ENCODE measurements at regions not wholly inside any gene's neighbourhood (a gene's known extent, or its start where the extent isn't known, plus 50 kb on each side); places are given as distances from the start of the nearest gene placed in this dataset.
"Not testable (repeated sequence)": the region's sequence is repeated elsewhere in the genome, so short reads cannot be mapped to it uniquely, and the experiment has no call there.

DNA sequence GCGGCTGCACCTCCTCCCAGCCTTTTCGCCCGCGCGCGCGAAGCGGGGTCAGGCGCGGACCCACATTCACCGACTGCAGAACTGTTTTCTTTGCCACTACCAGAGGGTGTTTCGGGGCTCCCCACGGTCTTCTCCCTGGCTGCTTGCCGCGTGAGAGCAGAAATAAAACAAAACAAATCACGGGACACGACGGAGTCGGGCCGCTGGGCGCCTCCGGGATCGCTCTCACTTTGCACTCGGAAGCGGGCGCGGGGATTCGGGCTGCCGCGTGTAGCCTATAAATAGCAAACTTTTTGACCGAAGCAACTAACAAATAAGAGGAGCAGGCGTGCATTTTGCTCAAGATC is 412.3 kb upstream of the ESRRG start:
- DNase-seq (no peak), ATAC-seq (ENCODE audit: low FRiP score) (no peak)
- H3K9me3 ChIP-seq (ENCODE audit: control insufficient read depth, low read length) = no peaks in the 10 kb centered on the region
- no peaks in the 10 kb centered on the region for H3K36me3 ChIP-seq (ENCODE audit: control insufficient read depth in 1 of 2, insufficient read depth in 2 of 2, low read length in 1 of 2)
- H3K27me3 ChIP-seq (ENCODE audit: control insufficient read depth in 1 of 2, insufficient read depth in 2 of 2, low read length in 1 of 2) = peaks cover 0 to 2% of the 10 kb centered on the region in 2 donors
- H3K4me3 ChIP-seq (ENCODE audit: low read length in 2 of 2) = peak overlapping the region; percentile 49 to 51
- H3K4me1 ChIP-seq (ENCODE audit: control insufficient read depth in 1 of 2, insufficient read depth in 2 of 2, low read length in 2 of 2) = no peaks in the 10 kb centered on the region
- intact Hi-C loops (cut with DNase I) = no loop called here
- WGBS, 2 donors = 0% methylated on average over 26 to 32 of the region's 32 CpGs
- H3K27ac ChIP-seq (ENCODE audit: low read depth in 1 of 2, low read length in 2 of 2) = no peak overlapping the region

- DNase-seq (no peak), ATAC-seq (ENCODE audit: low FRiP score) (no peak)
- H3K27ac ChIP-seq (ENCODE audit: low read depth in 1 of 2, low read length in 2 of 2) = no peak overlapping the region
- 1% methylated on average over 42 to 49 of the region's 49 CpGs for WGBS, 2 donors
- peak overlapping the region; percentile 49 to 51 for H3K4me3 ChIP-seq (ENCODE audit: low read length in 2 of 2)
- no peaks in the 10 kb centered on the region for H3K4me1 ChIP-seq (ENCODE audit: control insufficient read depth in 1 of 2, insufficient read depth in 2 of 2, low read length in 2 of 2)
- no peaks in the 10 kb centered on the region for H3K9me3 ChIP-seq (ENCODE audit: control insufficient read depth, low read length)
- peaks cover 0 to 2% of the 10 kb centered on the region in 2 donors for H3K27me3 ChIP-seq (ENCODE audit: control insufficient read depth in 1 of 2, insufficient read depth in 2 of 2, low read length in 1 of 2)
- H3K36me3 ChIP-seq (ENCODE audit: control insufficient read depth in 1 of 2, insufficient read depth in 2 of 2, low read length in 1 of 2) = no peaks in the 10 kb centered on the region
- intact Hi-C loops (cut with DNase I) = no loop called here
These were observed 411.8 kb upstream of the ESRRG start for GRCh38 chr1:217134857-217135568.

DNA sequence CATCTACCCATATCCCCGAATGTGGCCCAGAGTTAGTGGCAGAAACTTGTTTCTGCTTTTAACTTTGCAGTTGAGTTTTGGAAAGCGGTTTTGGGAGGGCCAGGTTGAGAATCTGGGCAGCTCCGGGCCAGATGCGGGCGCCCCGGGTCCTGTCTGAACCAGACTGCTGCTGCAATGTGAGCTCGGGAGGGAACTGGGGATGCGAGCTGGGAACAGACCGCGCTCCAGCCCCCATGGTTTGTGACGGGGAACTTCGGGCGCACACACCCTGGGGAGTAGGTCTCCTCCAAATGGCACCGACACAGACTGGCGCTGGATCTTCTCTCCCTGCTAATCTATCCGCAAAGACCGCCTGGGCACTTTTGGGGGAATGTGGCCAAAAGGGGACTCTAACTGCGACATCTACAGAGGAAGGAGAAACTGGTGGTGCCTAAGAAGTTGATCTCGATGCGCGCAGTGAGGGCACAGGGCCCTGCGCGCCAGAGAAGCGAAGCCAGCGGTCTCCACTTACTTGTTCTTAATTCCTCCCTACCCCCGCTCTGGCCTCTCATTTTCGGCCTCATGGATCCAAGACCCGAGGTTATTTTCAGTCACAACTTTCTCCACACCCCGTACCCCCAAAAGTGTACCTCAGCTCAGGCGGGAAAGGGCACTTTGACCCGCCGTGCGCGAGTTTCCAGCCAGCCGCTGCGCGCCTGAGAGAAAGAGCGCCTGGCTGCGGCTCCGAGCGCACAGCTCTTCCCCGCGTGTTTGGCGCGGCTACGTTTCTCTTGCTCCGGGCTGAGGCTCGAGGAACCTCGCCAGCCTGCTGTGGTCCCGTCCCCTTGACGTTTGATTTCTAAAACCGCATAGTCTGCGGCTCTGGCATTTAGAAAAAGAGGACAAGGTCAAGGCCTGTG is 411.0 kb upstream of the ESRRG start:
- Histone ChIP-seq H3K9me3 (ENCODE audit: control insufficient read depth, low read length) (no peaks in the 10 kb centered on the region), H3K4me3 (ENCODE audit: low read length in 2 of 2) (no peak overlapping the region), H3K27me3 (ENCODE audit: control insufficient read depth in 1 of 2, insufficient read depth in 2 of 2, low read length in 1 of 2) (peaks cover 0 to 2% of the 10 kb centered on the region in 2 donors), H3K4me1 (ENCODE audit: control insufficient read depth in 1 of 2, insufficient read depth in 2 of 2, low read length in 2 of 2) (no peaks in the 10 kb centered on the region), H3K27ac (ENCODE audit: low read depth in 1 of 2, low read length in 2 of 2) (no peak overlapping the region), H3K36me3 (ENCODE audit: control insufficient read depth in 1 of 2, insufficient read depth in 2 of 2, low read length in 1 of 2) (no peaks in the 10 kb centered on the region)
- 9 to 10% methylated on average over 53 of the region's 53 CpGs for WGBS, 2 donors
- intact Hi-C loops (cut with DNase I) = no loop called here
- ATAC-seq (ENCODE audit: low FRiP score) = no peak
- no peak for DNase-seq

DNA sequence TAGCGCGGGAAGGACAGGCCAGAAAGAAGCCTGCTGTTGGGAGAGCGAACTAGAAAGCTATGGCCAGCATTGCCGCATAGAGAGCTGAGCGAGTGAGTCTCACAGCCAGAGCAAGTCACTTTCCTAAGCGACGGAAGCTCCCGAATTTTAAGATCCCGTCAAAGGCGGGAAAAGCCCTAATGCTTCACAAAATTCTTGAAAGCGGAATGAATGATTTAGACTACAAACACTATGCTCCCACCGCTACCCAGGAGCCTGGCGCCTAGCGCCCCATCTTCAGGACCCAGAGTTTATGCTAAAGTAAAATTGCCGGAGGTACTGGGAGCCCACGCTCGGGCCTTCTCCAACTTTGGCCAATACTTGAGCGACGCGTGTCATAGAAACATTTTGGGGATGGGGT is 409.9 kb upstream of the ESRRG start:
- Histone ChIP-seq H3K27ac (ENCODE audit: low read depth in 1 of 2, low read length in 2 of 2) (no peak overlapping the region), H3K4me3 (ENCODE audit: low read length in 2 of 2) (no peak overlapping the region), H3K4me1 (ENCODE audit: control insufficient read depth in 1 of 2, insufficient read depth in 2 of 2, low read length in 2 of 2) (no peaks in the 10 kb centered on the region), H3K9me3 (ENCODE audit: control insufficient read depth, low read length) (no peaks in the 10 kb centered on the region), H3K27me3 (ENCODE audit: control insufficient read depth in 1 of 2, insufficient read depth in 2 of 2, low read length in 1 of 2) (no peaks in the 10 kb centered on the region), H3K36me3 (ENCODE audit: control insufficient read depth in 1 of 2, insufficient read depth in 2 of 2, low read length in 1 of 2) (no peaks in the 10 kb centered on the region)
- 88 to 91% methylated on average over 20 of the region's 20 CpGs for WGBS, 2 donors
- intact Hi-C loops (cut with DNase I) = no loop called here
- no peak for ATAC-seq (ENCODE audit: low FRiP score)
- no peak for DNase-seq

GRCh38 chr1:217123340-217123739 is 400.1 kb upstream of the ESRRG start:
- DNase-seq; H3K27me3 ChIP-seq (ENCODE audit: control insufficient read depth in 1 of 2, insufficient read depth in 2 of 2, low read length in 1 of 2); H3K36me3 ChIP-seq (ENCODE audit: control insufficient read depth in 1 of 2, insufficient read depth in 2 of 2, low read length in 1 of 2); H3K27ac ChIP-seq (ENCODE audit: low read depth in 1 of 2, low read length in 2 of 2); H3K9me3 ChIP-seq (ENCODE audit: control insufficient read depth, low read length); ATAC-seq (ENCODE audit: low FRiP score); H3K4me3 ChIP-seq (ENCODE audit: low read length in 2 of 2); intact Hi-C loops (cut with DNase I); H3K4me1 ChIP-seq (ENCODE audit: control insufficient read depth in 1 of 2, insufficient read depth in 2 of 2, low read length in 2 of 2): not testable (repeated sequence)
- 52 to 59% methylated on average over 1 of the region's 1 CpG for WGBS, 2 donors

GRCh38 chr1:217117973-217118465 is 394.8 kb upstream of the ESRRG start:
- Histone ChIP-seq H3K27me3 (ENCODE audit: control insufficient read depth in 1 of 2, insufficient read depth in 2 of 2, low read length in 1 of 2) (peaks cover 0 to 1% of the 10 kb centered on the region in 2 donors), H3K4me1 (ENCODE audit: control insufficient read depth in 1 of 2, insufficient read depth in 2 of 2, low read length in 2 of 2) (no peaks in the 10 kb centered on the region), H3K4me3 (ENCODE audit: low read length in 2 of 2) (no peak overlapping the region), H3K36me3 (ENCODE audit: control insufficient read depth in 1 of 2, insufficient read depth in 2 of 2, low read length in 1 of 2) (no peaks in the 10 kb centered on the region), H3K9me3 (ENCODE audit: control insufficient read depth, low read length) (peaks cover 3% of the 10 kb centered on the region), H3K27ac (ENCODE audit: low read depth in 1 of 2, low read length in 2 of 2) (no peak overlapping the region)
- DNase-seq = no peak
- intact Hi-C loops (cut with DNase I) = no loop called here
- no peak for ATAC-seq (ENCODE audit: low FRiP score)

GRCh38 chr1:217115404-217116380 is 392.5 kb upstream of the ESRRG start:
- Histone ChIP-seq H3K9me3 (ENCODE audit: control insufficient read depth, low read length) (peaks cover 2% of the 10 kb centered on the region), H3K4me1 (ENCODE audit: control insufficient read depth in 1 of 2, insufficient read depth in 2 of 2, low read length in 2 of 2) (no peaks in the 10 kb centered on the region), H3K27me3 (ENCODE audit: control insufficient read depth in 1 of 2, insufficient read depth in 2 of 2, low read length in 1 of 2) (peaks cover 0 to 1% of the 10 kb centered on the region in 2 donors), H3K4me3 (ENCODE audit: low read length in 2 of 2) (no peak overlapping the region), H3K36me3 (ENCODE audit: control insufficient read depth in 1 of 2, insufficient read depth in 2 of 2, low read length in 1 of 2) (no peaks in the 10 kb centered on the region), H3K27ac (ENCODE audit: low read depth in 1 of 2, low read length in 2 of 2) (no peak overlapping the region)
- WGBS, 2 donors = 63 to 67% methylated on average over 5 of the region's 5 CpGs
- ATAC-seq (ENCODE audit: low FRiP score) (no peak), DNase-seq (no peak)
- intact Hi-C loops (cut with DNase I) = no loop called here

GRCh38 chr1:217109928-217110327 is 386.7 kb upstream of the ESRRG start:
- intact Hi-C loops (cut with DNase I) = no loop called here
- H3K27ac ChIP-seq (ENCODE audit: low read depth in 1 of 2, low read length in 2 of 2) = no peak overlapping the region
- no peaks in the 10 kb centered on the region for H3K4me1 ChIP-seq (ENCODE audit: control insufficient read depth in 1 of 2, insufficient read depth in 2 of 2, low read length in 2 of 2)
- no peak overlapping the region for H3K4me3 ChIP-seq (ENCODE audit: low read length in 2 of 2)
- no peaks in the 10 kb centered on the region for H3K36me3 ChIP-seq (ENCODE audit: control insufficient read depth in 1 of 2, insufficient read depth in 2 of 2, low read length in 1 of 2)
- H3K27me3 ChIP-seq (ENCODE audit: control insufficient read depth in 1 of 2, insufficient read depth in 2 of 2, low read length in 1 of 2) = no peaks in the 10 kb centered on the region
- ATAC-seq (ENCODE audit: low FRiP score) (no peak), DNase-seq (no peak)
- H3K9me3 ChIP-seq (ENCODE audit: control insufficient read depth, low read length) = peaks cover 2% of the 10 kb centered on the region
- 73 to 79% methylated on average over 1 of the region's 1 CpG for WGBS, 2 donors

All from aorta (tissue), 5 donors.